GM12878 (cell line): ENCODE measurements at regions not wholly inside any gene's neighbourhood (a gene's known extent, or its start where the extent isn't known, plus 50 kb on each side); places are given as distances from the start of the nearest gene placed in this dataset.

Experiments
- CHD4 ChIP-seq: fragments of 200-600 bp; sonication (generic); IDR thresholded peaks from 2 replicates; pipeline ENCODE4 v1.6.1; 2016; ENCODE audit warnings: mild to moderate bottlenecking
- CTCF ChIP-seq, 3 experiments: IDR thresholded peaks in 2 of 3; conservative IDR thresholded peaks in 1 of 3; 2 replicates each; pipeline ENCODE4 v1.5.1; 2011; ENCODE audit warnings: low read depth in 3 of 3, low read length in 3 of 3, mild to moderate bottlenecking in 3 of 3, control low read depth in 2 of 3, moderate library complexity in 2 of 3, inconsistent platforms in 1 of 3, mixed read lengths in 1 of 3; ENCODE audit not compliant: control insufficient read depth in 2 of 3, insufficient read depth in 1 of 3; ENCODE audit errors: extremely low read depth in 1 of 3
- MEF2A ChIP-seq: IDR thresholded peaks from 2 replicates; pipeline ENCODE4 v1.6.1; 2011; ENCODE audit warnings: low read depth, mild to moderate bottlenecking, low read length, moderate library complexity; ENCODE audit not compliant: insufficient read depth
- SMC3 ChIP-seq: IDR thresholded peaks from 2 replicates; pipeline ENCODE4 v1.6.1; 2011; ENCODE audit warnings: low read length, improper control_type of control experiment, borderline replicate concordance
- SPI1 ChIP-seq: IDR thresholded peaks from 2 replicates; pipeline ENCODE4 v1.6.1; 2011; ENCODE audit warnings: low read depth, mild to moderate bottlenecking, low read length, moderate library complexity, borderline replicate concordance; ENCODE audit not compliant: insufficient read depth

DNA sequence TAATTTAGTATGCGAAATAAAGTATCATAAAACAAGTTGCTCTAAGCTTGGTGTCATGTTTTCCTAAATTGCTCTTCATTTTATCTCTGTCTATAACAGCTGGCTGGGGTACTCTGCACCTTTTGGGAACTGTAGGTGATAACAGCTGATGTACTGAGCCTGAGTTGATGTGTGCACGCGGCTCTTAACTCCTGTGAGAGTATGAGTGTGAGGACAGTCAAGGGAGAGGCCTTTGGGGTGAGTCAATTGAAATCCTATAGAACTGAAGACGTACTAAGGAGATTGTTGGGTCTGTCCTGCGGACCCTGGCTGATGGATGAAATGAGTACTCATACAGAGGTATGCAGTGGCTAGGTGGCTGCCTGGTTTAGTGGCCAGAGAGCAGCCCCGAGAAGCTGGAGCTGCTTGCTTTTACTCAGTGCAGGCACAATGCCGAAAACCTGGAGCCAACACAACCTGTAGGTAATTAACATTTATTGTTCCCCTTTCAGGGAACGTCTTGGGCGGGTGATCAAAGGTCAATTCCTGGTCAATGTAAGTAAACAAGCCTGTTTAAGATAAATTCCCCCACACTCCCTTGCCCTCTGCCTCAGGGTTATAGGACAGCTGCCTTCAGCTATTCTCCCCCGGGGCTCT is 188.5 kb downstream of the PRDM2 start:
- no peak for TF ChIP-seq CHD4
- TF ChIP-seq CTCF (IDR thresholded peaks at IDR 0.05 in 2 of 3, conservative IDR thresholded peaks at IDR 0.05 in 1 of 3; ENCODE audit: control insufficient read depth in 2 of 3, extremely low read depth in 1 of 3, insufficient read depth in 1 of 3, low read depth in 3 of 3, low read length in 3 of 3) = no peak
- TF ChIP-seq SPI1 = no peak
- no peak for TF ChIP-seq SMC3
- TF ChIP-seq MEF2A = no peak
